CD14-positive monocyte (primary cell): ENCODE measurements at regions not wholly inside any gene's neighbourhood (a gene's known extent, or its start where the extent isn't known, plus 50 kb on each side); places are given as distances from the start of the nearest gene placed in this dataset.

Source experiments
- DNase-seq, 3 donors: peaks; one replicate each; pipeline ENCODE4 v3.0.0-alpha.2; 2011 to 2022
- H2AFZ ChIP-seq: 2 replicates; pipeline ENCODE4 v1.6.0; 2012; ENCODE audit warnings: mild to moderate bottlenecking, low read depth, low read length, inconsistent platforms; ENCODE audit not compliant: insufficient read depth, poor library complexity, severe bottlenecking
- H3K27ac ChIP-seq, 2 donors: 1 replicate in 1 of 2; 2 replicates in 1 of 2; pipeline ENCODE4 v1.5.1; 2012 to 2013; ENCODE audit warnings: low read length in 2 of 2, control low read depth in 1 of 2, inconsistent platforms in 1 of 2, low read depth in 1 of 2, mild to moderate bottlenecking in 1 of 2
- H3K27me3 ChIP-seq, 2 donors: one replicate each; pipeline versions ENCODE4 v1.6.0 to v1.6.1; 2011 to 2013; ENCODE audit warnings: low read length in 2 of 2; ENCODE audit not compliant: control insufficient read depth in 2 of 2, insufficient read depth in 2 of 2
- H3K36me3 ChIP-seq, 2 donors: replicated peaks in 1 of 2; 1 replicate in 1 of 2; 2 replicates in 1 of 2; pipeline versions ENCODE4 v1.5.1 to v1.6.1; 2012 to 2013; ENCODE audit warnings: low read length in 2 of 2, control low read depth in 1 of 2, inconsistent platforms in 1 of 2, mild to moderate bottlenecking in 1 of 2; ENCODE audit not compliant: insufficient read depth in 2 of 2, control insufficient read depth in 1 of 2
- H3K4me1 ChIP-seq, 2 donors: 1 replicate in 1 of 2; 2 replicates in 1 of 2; pipeline versions ENCODE4 v1.5.1 to v1.6.1; 2012 to 2013; ENCODE audit warnings: low read length in 2 of 2, control low read depth in 1 of 2, inconsistent platforms in 1 of 2, mild to moderate bottlenecking in 1 of 2, moderate library complexity in 1 of 2; ENCODE audit not compliant: insufficient read depth in 2 of 2, control insufficient read depth in 1 of 2
- H3K4me2 ChIP-seq: replicated peaks from 2 replicates; pipeline ENCODE3; 2012; ENCODE audit warnings: low read length, moderate library complexity, mild to moderate bottlenecking; ENCODE audit not compliant: poor library complexity, severe bottlenecking; ENCODE audit errors: extremely low read depth
- H3K4me3 ChIP-seq, 3 experiments: fragments of 200-600 bp in 1 of 3; sonication (generic) in 1 of 3; replicated peaks in 1 of 3; 1 replicate in 2 of 3; 2 replicates in 1 of 3; pipeline ENCODE4 v1.5.1; 2011 to 2013; ENCODE audit warnings: low read length in 3 of 3, mild to moderate bottlenecking in 3 of 3, control low read depth in 2 of 3, low read depth in 2 of 3, inconsistent platforms in 1 of 3, moderate library complexity in 1 of 3
- H3K79me2 ChIP-seq: 2 replicates; pipeline ENCODE4 v1.6.0; 2012; ENCODE audit warnings: mild to moderate bottlenecking, control low read depth, inconsistent platforms, low read length, moderate library complexity; ENCODE audit not compliant: insufficient read depth
- H3K9ac ChIP-seq: 2 replicates; pipeline ENCODE4 v1.6.0; 2017; ENCODE audit warnings: low read length, mild to moderate bottlenecking; ENCODE audit not compliant: insufficient read depth, poor library complexity, severe bottlenecking
- H3K9me3 ChIP-seq, 2 donors: replicated peaks in 1 of 2; 1 replicate in 1 of 2; 2 replicates in 1 of 2; pipeline versions ENCODE4 v1.5.1 to v1.6.1; 2012 to 2013; ENCODE audit warnings: low read length in 2 of 2, control low read depth in 1 of 2; ENCODE audit not compliant: control insufficient read depth in 1 of 2, insufficient read depth in 1 of 2
- H4K20me1 ChIP-seq: 2 replicates; pipeline ENCODE4 v1.6.0; 2012; ENCODE audit warnings: mild to moderate bottlenecking, low read length, control low read depth, moderate library complexity; ENCODE audit not compliant: insufficient read depth
- H3K27ac Mint-ChIP-seq, 7 donors: one replicate each; pipeline ENCODE4 v1.8.0; 2020; ENCODE audit warnings: mild to moderate bottlenecking in 7 of 7, mixed read lengths in 7 of 7, moderate library complexity in 6 of 7, inconsistent platforms in 2 of 7
- H3K27me3 Mint-ChIP-seq, 3 donors: one replicate each; pipeline ENCODE4 v1.8.0; 2021 to 2022; ENCODE audit warnings: low read depth in 3 of 3, mild to moderate bottlenecking in 3 of 3, mixed read lengths in 3 of 3, moderate library complexity in 3 of 3, inconsistent platforms in 1 of 3
- H3K36me3 Mint-ChIP-seq, 2 donors: one replicate each; pipeline ENCODE4 v1.8.0; 2020; ENCODE audit warnings: mixed read lengths in 2 of 2, inconsistent platforms in 1 of 2, mild to moderate bottlenecking in 1 of 2
- H3K4me1 Mint-ChIP-seq: one replicate; pipeline ENCODE4 v1.8.0; 2020; ENCODE audit warnings: mild to moderate bottlenecking, mixed read lengths
- H3K4me3 Mint-ChIP-seq, 2 donors: one replicate each; pipeline ENCODE4 v1.8.0; 2020; ENCODE audit warnings: mild to moderate bottlenecking in 2 of 2, mixed read lengths in 2 of 2, moderate library complexity in 1 of 2
- H3K9me3 Mint-ChIP-seq, 7 donors: one replicate each; pipeline ENCODE4 v1.8.0; 2020 to 2022; ENCODE audit warnings: mixed read lengths in 7 of 7, mild to moderate bottlenecking in 6 of 7, moderate library complexity in 6 of 7, inconsistent platforms in 2 of 7
- WGBS: methylation state at CpG from one replicate; pipeline ENCODE4 v1.1.5; 2013; ENCODE audit warnings: missing lambda C conversion rate; ENCODE audit not compliant: insufficient coverage; 5-methylcytosine and 5-hydroxymethylcytosine counted together
- intact Hi-C, 2 donors: fragments of 100-400 bp; cut with micrococcal nuclease; formaldehyde crosslinking; loops; one replicate each; pipeline versions ENCODE4 v1.15.0 to v1.15.1; 2023
- TF ChIP-seq, protein P1 (sequence below): fragments of 200-600 bp; IDR thresholded peaks from one replicate; pipeline ENCODE4 v1.8.0; 2022; ENCODE audit warnings: antibody characterized with exemption, mild to moderate bottlenecking

DNA sequence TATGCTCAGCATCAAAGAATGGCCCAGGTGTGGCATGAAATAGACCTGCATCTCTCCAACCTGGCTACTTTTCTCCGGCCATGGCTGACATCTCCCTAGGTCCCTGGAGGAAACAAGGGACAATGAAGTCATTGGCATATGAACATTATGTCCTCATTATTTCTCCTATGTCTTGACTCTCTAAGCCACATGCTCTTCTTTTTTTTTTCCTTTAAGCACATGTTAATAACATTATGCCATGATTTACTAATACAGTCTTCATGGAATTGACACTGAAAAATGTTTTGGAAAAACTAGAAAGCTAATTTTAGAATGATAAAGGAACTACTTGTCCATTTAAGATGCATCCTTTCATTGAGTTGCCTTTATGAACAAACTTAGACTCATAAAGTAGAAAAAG, 628.9 kb downstream of the TNS3 start:
- H3K4me1 ChIP-seq = no peaks in the 10 kb centered on the region
- WGBS = 89% methylated on average over 1 of the region's 1 CpG
- no peak overlapping the region for H3K27ac ChIP-seq
- TF ChIP-seq, protein P1, sequence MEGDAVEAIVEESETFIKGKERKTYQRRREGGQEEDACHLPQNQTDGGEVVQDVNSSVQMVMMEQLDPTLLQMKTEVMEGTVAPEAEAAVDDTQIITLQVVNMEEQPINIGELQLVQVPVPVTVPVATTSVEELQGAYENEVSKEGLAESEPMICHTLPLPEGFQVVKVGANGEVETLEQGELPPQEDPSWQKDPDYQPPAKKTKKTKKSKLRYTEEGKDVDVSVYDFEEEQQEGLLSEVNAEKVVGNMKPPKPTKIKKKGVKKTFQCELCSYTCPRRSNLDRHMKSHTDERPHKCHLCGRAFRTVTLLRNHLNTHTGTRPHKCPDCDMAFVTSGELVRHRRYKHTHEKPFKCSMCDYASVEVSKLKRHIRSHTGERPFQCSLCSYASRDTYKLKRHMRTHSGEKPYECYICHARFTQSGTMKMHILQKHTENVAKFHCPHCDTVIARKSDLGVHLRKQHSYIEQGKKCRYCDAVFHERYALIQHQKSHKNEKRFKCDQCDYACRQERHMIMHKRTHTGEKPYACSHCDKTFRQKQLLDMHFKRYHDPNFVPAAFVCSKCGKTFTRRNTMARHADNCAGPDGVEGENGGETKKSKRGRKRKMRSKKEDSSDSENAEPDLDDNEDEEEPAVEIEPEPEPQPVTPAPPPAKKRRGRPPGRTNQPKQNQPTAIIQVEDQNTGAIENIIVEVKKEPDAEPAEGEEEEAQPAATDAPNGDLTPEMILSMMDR = no peak
- H3K36me3 Mint-ChIP-seq = no peaks in the 10 kb centered on the region
- no peak for DNase-seq
- peaks cover 0 to 7% (median 3%) of the 10 kb centered on the region in 7 donors for H3K9me3 Mint-ChIP-seq
- H3K4me1 Mint-ChIP-seq = no peaks in the 10 kb centered on the region
- no peaks in the 10 kb centered on the region for H3K9me3 ChIP-seq
- H3K36me3 ChIP-seq = no peaks in the 10 kb centered on the region
- intact Hi-C loops = no loop called here
- H4K20me1 ChIP-seq = no peaks in the 10 kb centered on the region
- H3K27me3 Mint-ChIP-seq = no peaks in the 10 kb centered on the region
- no peaks in the 10 kb centered on the region for H3K79me2 ChIP-seq
- no peaks in the 10 kb centered on the region for H3K27me3 ChIP-seq
- no peak overlapping the region for H3K4me3 Mint-ChIP-seq
- no peak overlapping the region for H2AFZ ChIP-seq
- no peak overlapping the region for H3K9ac ChIP-seq
- no peak overlapping the region for H3K27ac Mint-ChIP-seq
- no peak overlapping the region for H3K4me2 ChIP-seq
- no peak overlapping the region for H3K4me3 ChIP-seq

DNA sequence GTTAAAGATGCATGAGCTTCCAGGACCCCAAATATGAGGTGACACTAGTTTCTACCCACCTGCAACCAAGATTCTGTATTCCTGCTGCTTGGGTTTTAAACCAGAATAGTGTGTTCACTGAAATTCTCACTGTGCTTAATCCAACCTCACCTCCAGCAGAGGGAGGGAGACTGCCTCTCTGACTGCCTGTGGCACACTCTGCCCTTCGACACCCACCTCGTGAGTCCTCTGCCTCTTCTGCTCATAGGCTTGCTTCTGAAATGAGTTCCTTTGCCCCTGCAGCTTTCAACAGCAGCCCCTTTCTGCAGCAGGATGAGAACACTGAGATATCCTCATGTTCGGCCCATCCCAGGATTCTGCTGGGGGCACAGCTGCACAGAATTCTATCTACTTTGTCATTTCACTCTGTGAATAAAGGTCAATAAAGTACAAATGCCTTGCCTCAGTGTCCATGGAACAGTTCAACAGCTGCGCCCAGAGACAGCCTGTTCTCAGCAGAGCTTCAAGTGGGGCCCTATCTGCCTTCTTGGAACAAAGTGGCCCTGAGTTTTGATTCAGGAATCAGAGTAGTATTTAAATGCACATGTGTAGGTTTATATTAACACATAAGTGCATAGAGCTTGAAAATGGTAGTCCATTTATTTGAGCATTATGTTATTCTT, 632.5 kb downstream of the TNS3 start:
- Histone ChIP-seq H3K36me3 (no peaks in the 10 kb centered on the region), H3K9me3 (no peaks in the 10 kb centered on the region), H3K4me3 (no peak overlapping the region), H3K79me2 (no peaks in the 10 kb centered on the region), H3K4me1 (no peaks in the 10 kb centered on the region), H2AFZ (no peak overlapping the region), H4K20me1 (no peaks in the 10 kb centered on the region), H3K27me3 (no peaks in the 10 kb centered on the region), H3K4me2 (no peak overlapping the region), H3K9ac (no peak overlapping the region), H3K27ac (no peak overlapping the region)
- intact Hi-C loops = no loop called here
- TF ChIP-seq, protein P1 = no peak
- Mint-ChIP-seq H3K27ac (no peak overlapping the region), H3K4me3 (no peak overlapping the region), H3K9me3 (peaks cover 0 to 5% (median 3%) of the 10 kb centered on the region in 7 donors), H3K27me3 (no peaks in the 10 kb centered on the region), H3K4me1 (no peaks in the 10 kb centered on the region), H3K36me3 (no peaks in the 10 kb centered on the region)
- no peak for DNase-seq
- 90% methylated on average over 4 of the region's 4 CpGs for WGBS
